HG03469 (cell line): ENCODE measurements at regions not wholly inside any gene's neighbourhood (a gene's known extent, or its start where the extent isn't known, plus 50 kb on each side); places are given as distances from the start of the nearest gene placed in this dataset.

ENCODE experiments used
- ATAC-seq: cut with Tn5 transposase; IDR thresholded peaks from one replicate; pipeline ENCODE4 v1.9.1; 2021; ENCODE audit warnings: mild to moderate bottlenecking, moderate library complexity, moderate number of reproducible peaks; ENCODE audit not compliant: unreplicated experiment

- ATAC-seq = no peak
Observed at GRCh38 chr2:186276909-186277308, 209.2 kb upstream of the ZC3H15 start.

- ATAC-seq = no peak
Observed at GRCh38 chr2:186281726-186282125, 204.3 kb upstream of the ZC3H15 start.

- no peak for ATAC-seq
Observed at GRCh38 chr2:186294248-186294888, 191.7 kb upstream of the ZC3H15 start.

- no peak for ATAC-seq
Observed at GRCh38 chr2:186299610-186300009, 186.4 kb upstream of the ZC3H15 start.

- ATAC-seq = no peak
Observed at GRCh38 chr2:186302263-186302662, 183.8 kb upstream of the ZC3H15 start.

GRCh38 chr2:186303091-186303490 is 183.0 kb upstream of the ZC3H15 start:
- no peak for ATAC-seq

GRCh38 chr2:186304064-186304463 is 182.0 kb upstream of the ZC3H15 start:
- ATAC-seq = no peak

GRCh38 chr2:186306754-186307153 is 179.3 kb upstream of the ZC3H15 start:
- ATAC-seq = no peak

- ATAC-seq = no peak
Observed at GRCh38 chr2:186307871-186308270, 178.2 kb upstream of the ZC3H15 start.

GRCh38 chr2:186308347-186308746 is 177.7 kb upstream of the ZC3H15 start:
- ATAC-seq = no peak

GRCh38 chr2:186309901-186310300 is 176.2 kb upstream of the ZC3H15 start:
- ATAC-seq = no peak

- no peak for ATAC-seq
Observed at GRCh38 chr2:186319105-186319504, 167.0 kb upstream of the ZC3H15 start.

GRCh38 chr2:186325827-186326535 is 160.1 kb upstream of the ZC3H15 start:
- ATAC-seq = no peak

GRCh38 chr2:186327251-186327868 is 158.7 kb upstream of the ZC3H15 start:
- ATAC-seq = no peak

- ATAC-seq = no peak
Observed at GRCh38 chr2:186328838-186329237, 157.2 kb upstream of the ZC3H15 start.

GRCh38 chr2:186330050-186330449 is 156.0 kb upstream of the ZC3H15 start:
- ATAC-seq = no peak

GRCh38 chr2:186339716-186340115 is 146.3 kb upstream of the ZC3H15 start:
- ATAC-seq = no peak

GRCh38 chr2:186342029-186342428 is 144.0 kb upstream of the ZC3H15 start:
- no peak for ATAC-seq

- no peak for ATAC-seq
Observed at GRCh38 chr2:186345745-186346144, 140.3 kb upstream of the ZC3H15 start.

- no peak for ATAC-seq
Observed at GRCh38 chr2:186346216-186346615, 139.8 kb upstream of the ZC3H15 start.

GRCh38 chr2:186347472-186347871 is 138.6 kb upstream of the ZC3H15 start:
- ATAC-seq = no peak

- ATAC-seq = no peak
Observed at GRCh38 chr2:186348200-186348599, 137.9 kb upstream of the ZC3H15 start.
